ENCODE measurements at regions not wholly inside any gene's neighbourhood (a gene's known extent, or its start where the extent isn't known, plus 50 kb on each side); places are given as distances from the start of the nearest gene placed in this dataset.

- no peak overlapping the region for H3K4me3 Mint-ChIP-seq
- DNase-seq (ENCODE audit: extremely low spot score, unreplicated experiment), result no peak
- no peaks in the 10 kb centered on the region for H3K4me1 Mint-ChIP-seq (ENCODE audit: unreplicated experiment)
- no peaks in the 10 kb centered on the region for H3K36me3 Mint-ChIP-seq
- H3K27me3 Mint-ChIP-seq, result no peaks in the 10 kb centered on the region
- TF ChIP-seq CTCF (conservative IDR thresholded peaks at IDR 0.05), result no peak
- H3K9me3 Mint-ChIP-seq, result peaks cover 11% of the 10 kb centered on the region
- H3K27ac Mint-ChIP-seq, result no peak overlapping the region
Observed at GRCh38 chr3:23128655-23129054, 74.5 kb upstream of the UBE2E2 start.

DNA sequence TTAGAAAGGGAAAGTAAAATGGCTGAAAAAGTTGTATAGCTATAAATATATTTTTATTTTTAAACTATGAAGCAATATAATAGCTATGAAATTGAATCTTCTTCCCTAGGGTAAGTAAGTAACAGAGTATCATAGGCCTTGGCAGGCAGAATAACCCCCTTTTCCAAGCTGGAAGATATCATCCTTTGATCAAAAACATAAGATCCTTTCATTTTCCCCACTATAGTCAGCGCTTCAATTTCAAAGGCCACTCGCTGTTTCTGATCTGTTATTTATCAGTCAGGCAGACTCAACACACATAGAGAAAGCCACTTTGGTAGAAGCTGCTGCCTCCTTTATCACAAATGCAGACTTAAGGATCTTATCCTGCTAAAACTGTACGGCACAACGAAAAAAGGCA, 74.0 kb upstream of the UBE2E2 start:
- no peak overlapping the region for H3K4me3 Mint-ChIP-seq
- H3K27ac Mint-ChIP-seq, result no peak overlapping the region
- DNase-seq (ENCODE audit: extremely low spot score, unreplicated experiment), result no peak
- H3K27me3 Mint-ChIP-seq, result no peaks in the 10 kb centered on the region
- TF ChIP-seq CTCF (conservative IDR thresholded peaks at IDR 0.05), result no peak
- H3K36me3 Mint-ChIP-seq, result no peaks in the 10 kb centered on the region
- H3K9me3 Mint-ChIP-seq, result peaks cover 11% of the 10 kb centered on the region
- no peaks in the 10 kb centered on the region for H3K4me1 Mint-ChIP-seq (ENCODE audit: unreplicated experiment)

DNA sequence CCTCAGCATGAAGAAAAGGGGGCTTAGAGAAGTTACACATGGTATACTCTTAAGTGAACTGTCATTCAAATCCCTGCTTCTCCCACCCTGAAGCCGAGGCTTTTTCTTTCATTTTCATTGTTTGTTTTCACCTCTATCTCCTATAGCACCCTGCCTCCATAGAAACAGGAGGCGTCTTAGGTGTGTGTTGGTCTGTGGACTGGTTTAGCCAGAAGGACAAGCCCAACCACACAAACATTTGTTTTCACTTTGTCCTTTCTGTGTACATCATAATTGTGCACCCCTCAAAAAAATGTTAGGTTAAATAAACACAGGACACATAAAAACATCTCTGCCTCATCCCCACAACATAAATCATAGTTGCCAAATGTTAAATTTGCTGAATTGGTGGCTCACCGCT, 73.3 kb upstream of the UBE2E2 start:
- Mint-ChIP-seq H3K27ac (no peak overlapping the region), H3K36me3 (no peaks in the 10 kb centered on the region), H3K4me1 (ENCODE audit: unreplicated experiment) (no peaks in the 10 kb centered on the region), H3K4me3 (no peak overlapping the region), H3K27me3 (no peaks in the 10 kb centered on the region), H3K9me3 (peaks cover 11% of the 10 kb centered on the region)
- no peak for TF ChIP-seq CTCF (conservative IDR thresholded peaks at IDR 0.05)
- DNase-seq (ENCODE audit: extremely low spot score, unreplicated experiment), result no peak

DNA sequence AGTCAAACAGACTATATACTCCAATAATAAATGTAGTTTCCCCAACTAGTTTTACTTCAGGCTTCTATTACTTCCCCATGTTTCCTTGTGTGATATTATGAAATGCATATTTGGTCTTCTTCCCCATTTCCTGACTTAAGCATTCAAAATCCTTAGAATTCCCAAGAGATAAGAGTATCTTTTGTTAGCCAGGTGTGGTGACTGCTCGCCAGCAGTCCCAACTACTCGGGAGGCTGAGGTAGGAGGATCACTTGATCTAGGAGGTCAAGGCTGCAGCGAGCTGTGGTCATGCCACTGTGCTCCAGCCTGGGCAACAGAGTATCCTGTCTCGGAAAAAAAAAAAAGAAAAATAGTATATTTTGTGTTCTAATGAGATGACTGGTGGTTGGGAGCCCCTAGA, 72.7 kb upstream of the UBE2E2 start:
- Mint-ChIP-seq H3K9me3 (peaks cover 11% of the 10 kb centered on the region), H3K36me3 (no peaks in the 10 kb centered on the region), H3K27ac (no peak overlapping the region), H3K4me1 (ENCODE audit: unreplicated experiment) (no peaks in the 10 kb centered on the region), H3K27me3 (no peaks in the 10 kb centered on the region), H3K4me3 (no peak overlapping the region)
- no peak for DNase-seq (ENCODE audit: extremely low spot score, unreplicated experiment)
- TF ChIP-seq CTCF (conservative IDR thresholded peaks at IDR 0.05), result no peak

DNA sequence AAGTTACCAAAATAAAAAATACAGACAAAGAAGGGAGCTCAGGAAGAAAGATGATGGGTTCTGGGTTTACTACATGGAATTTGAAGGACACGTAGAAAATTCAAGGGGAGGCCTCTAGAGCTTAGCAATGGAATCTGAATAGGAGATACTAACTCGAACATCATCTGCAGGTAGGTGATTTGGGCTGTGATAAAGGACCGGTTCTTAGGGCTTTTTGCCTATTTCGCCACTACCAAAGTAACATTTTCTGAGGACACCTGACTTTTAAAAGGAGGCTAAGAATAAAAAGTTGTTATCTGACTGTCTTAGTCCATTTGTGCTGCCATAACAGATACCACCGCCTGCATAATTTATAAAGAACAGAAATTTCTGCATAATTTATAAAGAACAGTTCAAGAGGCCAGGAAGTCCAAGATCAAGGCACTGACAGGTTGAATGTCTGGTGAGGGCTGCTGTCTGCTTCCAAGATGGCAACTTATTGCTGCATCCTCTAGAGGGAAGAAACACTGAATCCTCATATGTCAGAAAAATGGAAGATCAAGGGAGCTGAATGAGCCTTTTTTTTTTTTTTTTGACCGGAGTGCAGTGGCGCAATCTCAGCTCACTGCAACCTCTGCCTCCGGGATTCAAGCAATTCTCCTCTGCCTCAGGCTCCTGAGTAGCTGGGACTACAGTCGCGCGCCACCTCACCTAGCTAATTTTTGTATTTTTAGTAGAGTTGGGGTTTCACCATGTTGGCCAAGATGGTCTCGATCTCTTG, 67.9 kb upstream of the UBE2E2 start:
- no peak for DNase-seq (ENCODE audit: extremely low spot score, unreplicated experiment)
- Mint-ChIP-seq H3K36me3 (no peaks in the 10 kb centered on the region), H3K4me3 (no peak overlapping the region), H3K27me3 (no peaks in the 10 kb centered on the region), H3K27ac (no peak overlapping the region), H3K9me3 (peaks cover 14% of the 10 kb centered on the region), H3K4me1 (ENCODE audit: unreplicated experiment) (no peaks in the 10 kb centered on the region)
- TF ChIP-seq CTCF (conservative IDR thresholded peaks at IDR 0.05), result no peak
